B cell (primary cell): ENCODE measurements at regions not wholly inside any gene's neighbourhood (a gene's known extent, or its start where the extent isn't known, plus 50 kb on each side); places are given as distances from the start of the nearest gene placed in this dataset.

Source experiments
- ATAC-seq: fragments of 200-7000 bp; cut with Tn5 transposase; one replicate; pipeline ENCODE4 v1.10.0; 2021; ENCODE audit warnings: low read depth, mild to moderate bottlenecking, moderate number of reproducible peaks, moderate library complexity
- CTCF ChIA-PET: fragments of 350-600 bp; sonication (Branson Sonifier 250); formaldehyde crosslinking; loops from one replicate; lab custom pipeline; 2021; ENCODE audit warnings: antibody characterized with exemption, inconsistent platforms; lab: Charles Lee
- POLR2A ChIA-PET: fragments of 350-600 bp; sonication (Branson Sonifier 250); formaldehyde crosslinking; loops from one replicate; lab custom pipeline; 2021; ENCODE audit warnings: antibody characterized with exemption; lab: Charles Lee
- DNase-seq: peaks from one replicate; pipeline ENCODE4 v3.0.0; 2013
- H2AFZ ChIP-seq: 2 replicates; pipeline ENCODE4 v1.6.1; 2012; ENCODE audit warnings: mild to moderate bottlenecking, low read depth, low read length; ENCODE audit not compliant: insufficient read depth, poor library complexity, severe bottlenecking
- H3K27ac ChIP-seq, 2 donors: 1 replicate in 1 of 2; 2 replicates in 1 of 2; pipeline ENCODE4 v1.5.1; 2012 to 2013; ENCODE audit warnings: low read length in 2 of 2, mild to moderate bottlenecking in 2 of 2, moderate library complexity in 1 of 2
- H3K27me3 ChIP-seq, 4 experiments: fragments of 200-600 bp in 1 of 4; sonication (generic) in 1 of 4; replicated peaks in 1 of 4; 1 replicate in 2 of 4; 2 replicates in 2 of 4; pipeline versions ENCODE4 v1.6.1 to v1.7.0; 2013 to 2016; ENCODE audit warnings: low read length in 3 of 4, mild to moderate bottlenecking in 2 of 4, mixed read lengths in 1 of 4, moderate library complexity in 1 of 4; ENCODE audit not compliant: insufficient read depth in 4 of 4, control insufficient read depth in 3 of 4; ENCODE audit errors: control extremely low read depth in 1 of 4
- H3K36me3 ChIP-seq, 2 experiments: replicated peaks in 1 of 2; 1 replicate in 1 of 2; 2 replicates in 1 of 2; pipeline versions ENCODE4 v1.6.1 to v1.7.1; 2013; ENCODE audit warnings: low read length in 1 of 2; ENCODE audit not compliant: insufficient read depth in 2 of 2, control insufficient read depth in 1 of 2; ENCODE audit errors: control extremely low read depth in 1 of 2, extremely low read depth in 1 of 2
- H3K4me1 ChIP-seq, 2 donors: fragments of 200-600 bp in 1 of 2; sonication (generic) in 1 of 2; 1 replicate in 1 of 2; 2 replicates in 1 of 2; pipeline versions ENCODE4 v1.5.1 to v1.6.1; 2013 to 2017; ENCODE audit warnings: low read length in 2 of 2; ENCODE audit not compliant: control insufficient read depth in 2 of 2, insufficient read depth in 2 of 2
- H3K4me2 ChIP-seq: replicated peaks from 2 replicates; pipeline ENCODE3; 2012; ENCODE audit warnings: mild to moderate bottlenecking, low read depth, low read length; ENCODE audit not compliant: poor library complexity, severe bottlenecking
- H3K4me3 ChIP-seq, 5 experiments: fragments of 200-600 bp in 1 of 5; sonication (generic) in 1 of 5; 1 replicate in 3 of 5; 2 replicates in 2 of 5; pipeline versions ENCODE4 v1.5.1 to v1.7.0; 2011 to 2016; ENCODE audit warnings: low read length in 4 of 5, mild to moderate bottlenecking in 4 of 5, low read depth in 2 of 5, control low read depth in 1 of 5, moderate library complexity in 1 of 5; ENCODE audit not compliant: insufficient read depth in 1 of 5; ENCODE audit errors: control extremely low read depth in 1 of 5, extremely low read depth in 1 of 5
- H3K79me2 ChIP-seq: fragments of 200-600 bp; sonication (generic); one replicate; pipeline ENCODE4 v1.6.0; 2016; ENCODE audit warnings: low read length; ENCODE audit not compliant: control insufficient read depth, insufficient read depth
- H3K9ac ChIP-seq: fragments of 200-600 bp; sonication (generic); 2 replicates; pipeline ENCODE4 v1.6.1; 2017; ENCODE audit warnings: mild to moderate bottlenecking, low read length, moderate library complexity
- H3K9me3 ChIP-seq, 3 donors: one replicate each; pipeline versions ENCODE4 v1.6.1 to v1.7.1; 2013; ENCODE audit warnings: low read length in 2 of 3; ENCODE audit not compliant: control insufficient read depth in 2 of 3, insufficient read depth in 1 of 3; ENCODE audit errors: control extremely low read depth in 1 of 3
- H4K20me1 ChIP-seq: 2 replicates; pipeline ENCODE4 v1.6.0; 2012; ENCODE audit warnings: mild to moderate bottlenecking, low read length; ENCODE audit not compliant: insufficient read depth, control insufficient read depth, poor library complexity, severe bottlenecking
- H3K27ac Mint-ChIP-seq: one replicate; pipeline ENCODE4 v1.8.0; 2021; ENCODE audit warnings: mixed read lengths
- H3K27me3 Mint-ChIP-seq: one replicate; pipeline ENCODE4 v1.8.0; 2021; ENCODE audit warnings: mixed read lengths
- H3K4me1 Mint-ChIP-seq: one replicate; pipeline ENCODE4 v1.8.0; 2021; ENCODE audit warnings: mixed read lengths
- H3K4me3 Mint-ChIP-seq: one replicate; pipeline ENCODE4 v1.8.0; 2021; ENCODE audit warnings: mixed read lengths
- H3K9me3 Mint-ChIP-seq: one replicate; pipeline ENCODE4 v1.8.0; 2022; ENCODE audit warnings: mixed read lengths; ENCODE audit not compliant: insufficient read depth
- CTCF ChIP-seq: fragments of 200-600 bp; IDR thresholded peaks from one replicate; pipeline ENCODE4 v1.8.0; 2022; ENCODE audit warnings: antibody characterized with exemption, mild to moderate bottlenecking
- EZH2 ChIP-seq: IDR thresholded peaks from 2 replicates; pipeline ENCODE4 v1.6.1; 2012; ENCODE audit warnings: borderline replicate concordance, low read depth, mild to moderate bottlenecking, moderate library complexity, low read length; ENCODE audit not compliant: insufficient read depth, poor library complexity, severe bottlenecking
- WGBS: methylation state at CpG from one replicate; pipeline ENCODE4 v1.1.5; 2013; ENCODE audit warnings: missing lambda C conversion rate; ENCODE audit not compliant: insufficient coverage; 5-methylcytosine and 5-hydroxymethylcytosine counted together
- intact Hi-C: fragments of 100-400 bp; cut with micrococcal nuclease; formaldehyde crosslinking; loops from one replicate; pipeline ENCODE4 v1.10.0; 2022

- intact Hi-C loops = no loop called here
- Histone ChIP-seq H2AFZ (no peak overlapping the region), H3K4me2 (no peak overlapping the region), H3K79me2 (no peaks in the 10 kb centered on the region), H3K4me3 (no peak overlapping the region), H3K27me3 (no peaks in the 10 kb centered on the region), H3K36me3 (no peaks in the 10 kb centered on the region), H3K9me3 (no peaks in the 10 kb centered on the region), H4K20me1 (no peaks in the 10 kb centered on the region), H3K27ac (no peak overlapping the region), H3K4me1 (no peaks in the 10 kb centered on the region), H3K9ac (no peak overlapping the region)
- POLR2A ChIA-PET = no interaction called here
- no peak for ATAC-seq
- CTCF ChIA-PET = no interaction called here
- no peak for DNase-seq
- Mint-ChIP-seq H3K27me3 (no peaks in the 10 kb centered on the region), H3K27ac (no peak overlapping the region), H3K4me1 (no peaks in the 10 kb centered on the region), H3K9me3 (no peaks in the 10 kb centered on the region), H3K4me3 (no peak overlapping the region)
- TF ChIP-seq CTCF = no peak
- no peak for TF ChIP-seq EZH2
Observed at GRCh38 chr1:114320586-114320985, 166.9 kb upstream of the SYT6 start.

- no peak overlapping the region for H3K9ac ChIP-seq
- H4K20me1 ChIP-seq = no peaks in the 10 kb centered on the region
- ATAC-seq = no peak
- H3K36me3 ChIP-seq = no peaks in the 10 kb centered on the region
- H3K4me2 ChIP-seq = no peak overlapping the region
- ChIA-PET CTCF (interaction anchor here (0.7 to 0.8 kb wide), 2 partner anchors 28 to 37 kb away, joined by 3 to 4 read pairs; no protein-coding TSS in a partner anchor), POLR2A (no interaction called here)
- no peaks in the 10 kb centered on the region for H3K27me3 Mint-ChIP-seq
- intact Hi-C loops = no loop called here
- H3K27me3 ChIP-seq = no peaks in the 10 kb centered on the region
- H2AFZ ChIP-seq = no peak overlapping the region
- no peak overlapping the region for H3K4me3 ChIP-seq
- no peak overlapping the region for H3K27ac Mint-ChIP-seq
- no peaks in the 10 kb centered on the region for H3K9me3 ChIP-seq
- no peak overlapping the region for H3K4me3 Mint-ChIP-seq
- no peak overlapping the region for H3K27ac ChIP-seq
- no peaks in the 10 kb centered on the region for H3K9me3 Mint-ChIP-seq
- H3K4me1 ChIP-seq = no peaks in the 10 kb centered on the region
- no peaks in the 10 kb centered on the region for H3K4me1 Mint-ChIP-seq
- TF ChIP-seq CTCF = no peak
- TF ChIP-seq EZH2 = no peak
- H3K79me2 ChIP-seq = no peaks in the 10 kb centered on the region
- no peak for DNase-seq
- no CpG with 5 or more reads among the region's 3 CpGs for WGBS
Observed at GRCh38 chr1:114319418-114319817, 165.7 kb upstream of the SYT6 start.
